ENCODE measurements at regions not wholly inside any gene's neighbourhood (a gene's known extent, or its start where the extent isn't known, plus 50 kb on each side); places are given as distances from the start of the nearest gene placed in this dataset.

GRCh38 chr6:71053475-71053874, 96.6 kb upstream of the B3GAT2 start:
- TF ChIP-seq CTCF (IDR thresholded peaks at IDR 0.05; ENCODE audit: low read length) (no peak), EZH2 (optimal IDR thresholded peaks at IDR 0.05; ENCODE audit: low read depth, low read length) (no peak)

All from MM.1S (cell line).